ENCODE measurements at regions not wholly inside any gene's neighbourhood (a gene's known extent, or its start where the extent isn't known, plus 50 kb on each side); places are given as distances from the start of the nearest gene placed in this dataset.

- TF ChIP-seq CTCF (IDR thresholded peaks at IDR 0.05) (no peak), HDAC2 (IDR thresholded peaks at IDR 0.05) (no peak), ESRRA (IDR thresholded peaks at IDR 0.05; ENCODE audit: borderline replicate concordance, low read length) (no peak)
- TF ChIP-seq, protein P1, sequence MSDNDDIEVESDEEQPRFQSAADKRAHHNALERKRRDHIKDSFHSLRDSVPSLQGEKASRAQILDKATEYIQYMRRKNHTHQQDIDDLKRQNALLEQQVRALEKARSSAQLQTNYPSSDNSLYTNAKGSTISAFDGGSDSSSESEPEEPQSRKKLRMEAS (IDR thresholded peaks at IDR 0.05): no peak
These were observed 244.1 kb upstream of the ZNF385D start for GRCh38 chr3:21995079-21995607.
